DND-41 (cell line): ENCODE measurements at regions not wholly inside any gene's neighbourhood (a gene's known extent, or its start where the extent isn't known, plus 50 kb on each side); places are given as distances from the start of the nearest gene placed in this dataset.
"Not testable (repeated sequence)": the region's sequence is repeated elsewhere in the genome, so short reads cannot be mapped to it uniquely, and the experiment has no call there.

Source experiments
- ATAC-seq: fragments of 200-7000 bp; cut with Tn5 transposase; 3 replicates; pipeline ENCODE4 v1.9.1; 2021; ENCODE audit warnings: low read depth; ENCODE audit not compliant: insufficient read depth
- DNase-seq: peaks from one replicate; pipeline ENCODE4 v3.0.0-alpha.2; 2020
- H2AFZ ChIP-seq: 2 replicates; pipeline ENCODE4 v1.6.0; 2012; ENCODE audit warnings: low read depth, low read length
- H3K27ac ChIP-seq: 2 replicates; pipeline ENCODE4 v1.5.1; 2012; ENCODE audit warnings: low read length, inconsistent platforms
- H3K27me3 ChIP-seq: fragments of 200-600 bp; sonication (generic); 2 replicates; pipeline ENCODE4 v1.6.0; 2012; ENCODE audit warnings: low read length, mild to moderate bottlenecking, inconsistent platforms; ENCODE audit not compliant: insufficient read depth, poor library complexity
- H3K36me3 ChIP-seq: 2 replicates; pipeline ENCODE4 v1.5.1; 2012; ENCODE audit warnings: low read length, inconsistent platforms; ENCODE audit not compliant: insufficient read depth
- H3K4me1 ChIP-seq: 2 replicates; pipeline ENCODE4 v1.5.1; 2012; ENCODE audit warnings: mild to moderate bottlenecking, low read length; ENCODE audit not compliant: insufficient read depth
- H3K4me2 ChIP-seq: 2 replicates; pipeline ENCODE4 v1.6.0; 2012; ENCODE audit warnings: mild to moderate bottlenecking, moderate library complexity, low read length, inconsistent platforms; ENCODE audit not compliant: insufficient read depth
- H3K4me3 ChIP-seq, 2 experiments: fragments of 200-600 bp in 1 of 2; shearing (Covaris generic) in 1 of 2; 2 replicates each; pipeline ENCODE4 v1.5.1; 2012 to 2016; ENCODE audit warnings: inconsistent platforms in 2 of 2, low read length in 2 of 2, mild to moderate bottlenecking in 2 of 2, low read depth in 1 of 2, moderate library complexity in 1 of 2
- H3K79me2 ChIP-seq: 2 replicates; pipeline ENCODE4 v1.6.0; 2012; ENCODE audit warnings: low read length, inconsistent platforms; ENCODE audit not compliant: insufficient read depth
- H3K9ac ChIP-seq: 2 replicates; pipeline ENCODE4 v1.6.0; 2012; ENCODE audit warnings: low read depth, mild to moderate bottlenecking, inconsistent platforms, low read length, moderate library complexity
- H3K9me3 ChIP-seq: 2 replicates; pipeline ENCODE4 v1.5.1; 2012; ENCODE audit warnings: low read length, moderate library complexity, mild to moderate bottlenecking, inconsistent platforms; ENCODE audit not compliant: insufficient read depth, severe bottlenecking
- H4K20me1 ChIP-seq: 2 replicates; pipeline ENCODE4 v1.6.0; 2012; ENCODE audit warnings: low read length; ENCODE audit not compliant: insufficient read depth
- EZH2 ChIP-seq: IDR thresholded peaks from 3 replicates; pipeline ENCODE4 v1.6.1; 2012; ENCODE audit warnings: borderline replicate concordance, low read depth, mild to moderate bottlenecking, moderate library complexity, low read length, inconsistent platforms; ENCODE audit not compliant: severe bottlenecking
- TF ChIP-seq, protein P1 (sequence below): IDR thresholded peaks from 2 replicates; pipeline ENCODE4 v1.5.1; 2012; ENCODE audit warnings: borderline replicate concordance, low read length, moderate library complexity, mild to moderate bottlenecking; ENCODE audit not compliant: poor library complexity, severe bottlenecking; ENCODE audit errors: extremely low read depth

GRCh38 chr9:87049929-87050608 lies 102.8 kb upstream of the GAS1 start:
- not testable (repeated sequence) for H3K79me2 ChIP-seq, H3K4me1 ChIP-seq, H3K27ac ChIP-seq, H3K27me3 ChIP-seq, H3K9me3 ChIP-seq, H4K20me1 ChIP-seq, H3K9ac ChIP-seq, DNase-seq, ATAC-seq, H2AFZ ChIP-seq, H3K36me3 ChIP-seq, H3K4me2 ChIP-seq, H3K4me3 ChIP-seq

GRCh38 chr9:87054999-87055686 lies 107.8 kb upstream of the GAS1 start:
- H3K4me1 ChIP-seq: no peaks in the 10 kb centered on the region
- H3K79me2 ChIP-seq: no peaks in the 10 kb centered on the region
- ATAC-seq (no peak), DNase-seq (no peak)
- H3K4me2 ChIP-seq: no peak overlapping the region
- H3K36me3 ChIP-seq: no peaks in the 10 kb centered on the region
- H2AFZ ChIP-seq: no peak overlapping the region
- H3K9me3 ChIP-seq: no peaks in the 10 kb centered on the region
- no peak overlapping the region for H3K4me3 ChIP-seq
- no peak overlapping the region for H3K9ac ChIP-seq
- H3K27me3 ChIP-seq: no peaks in the 10 kb centered on the region
- no peaks in the 10 kb centered on the region for H4K20me1 ChIP-seq
- no peak for TF ChIP-seq EZH2
- TF ChIP-seq, protein P1, sequence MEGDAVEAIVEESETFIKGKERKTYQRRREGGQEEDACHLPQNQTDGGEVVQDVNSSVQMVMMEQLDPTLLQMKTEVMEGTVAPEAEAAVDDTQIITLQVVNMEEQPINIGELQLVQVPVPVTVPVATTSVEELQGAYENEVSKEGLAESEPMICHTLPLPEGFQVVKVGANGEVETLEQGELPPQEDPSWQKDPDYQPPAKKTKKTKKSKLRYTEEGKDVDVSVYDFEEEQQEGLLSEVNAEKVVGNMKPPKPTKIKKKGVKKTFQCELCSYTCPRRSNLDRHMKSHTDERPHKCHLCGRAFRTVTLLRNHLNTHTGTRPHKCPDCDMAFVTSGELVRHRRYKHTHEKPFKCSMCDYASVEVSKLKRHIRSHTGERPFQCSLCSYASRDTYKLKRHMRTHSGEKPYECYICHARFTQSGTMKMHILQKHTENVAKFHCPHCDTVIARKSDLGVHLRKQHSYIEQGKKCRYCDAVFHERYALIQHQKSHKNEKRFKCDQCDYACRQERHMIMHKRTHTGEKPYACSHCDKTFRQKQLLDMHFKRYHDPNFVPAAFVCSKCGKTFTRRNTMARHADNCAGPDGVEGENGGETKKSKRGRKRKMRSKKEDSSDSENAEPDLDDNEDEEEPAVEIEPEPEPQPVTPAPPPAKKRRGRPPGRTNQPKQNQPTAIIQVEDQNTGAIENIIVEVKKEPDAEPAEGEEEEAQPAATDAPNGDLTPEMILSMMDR: no peak
- no peak overlapping the region for H3K27ac ChIP-seq

- Histone ChIP-seq H3K36me3 (no peaks in the 10 kb centered on the region), H3K4me2 (no peak overlapping the region), H2AFZ (no peak overlapping the region), H3K27ac (no peak overlapping the region), H3K27me3 (no peaks in the 10 kb centered on the region), H3K79me2 (no peaks in the 10 kb centered on the region), H3K9me3 (no peaks in the 10 kb centered on the region), H3K9ac (no peak overlapping the region), H4K20me1 (no peaks in the 10 kb centered on the region), H3K4me3 (no peak overlapping the region), H3K4me1 (no peaks in the 10 kb centered on the region)
- TF ChIP-seq, protein P1: no peak
- no peak for TF ChIP-seq EZH2
- no peak for ATAC-seq
- no peak for DNase-seq
Observed at GRCh38 chr9:87059772-87060171, 112.5 kb upstream of the GAS1 start.

GRCh38 chr9:87062746-87063145 lies 115.4 kb upstream of the GAS1 start:
- Histone ChIP-seq H3K9ac (no peak overlapping the region), H3K4me1 (no peaks in the 10 kb centered on the region), H3K36me3 (no peaks in the 10 kb centered on the region), H3K27me3 (no peaks in the 10 kb centered on the region), H3K79me2 (no peaks in the 10 kb centered on the region), H3K27ac (no peak overlapping the region), H4K20me1 (no peaks in the 10 kb centered on the region), H2AFZ (no peak overlapping the region), H3K9me3 (no peaks in the 10 kb centered on the region), H3K4me3 (no peak overlapping the region), H3K4me2 (no peak overlapping the region)
- no peak for ATAC-seq
- TF ChIP-seq, protein P1: no peak
- TF ChIP-seq EZH2: no peak
- no peak for DNase-seq
